Gastrocnemius medialis (tissue), 4 donors: ENCODE measurements at regions not wholly inside any gene's neighbourhood (a gene's known extent, or its start where the extent isn't known, plus 50 kb on each side); places are given as distances from the start of the nearest gene placed in this dataset.

Experiments
- CTCF ChIP-seq, 5 experiments: fragments of 450-650 bp in 3 of 5; fragments of 200-600 bp in 2 of 5; sonication (generic) in 2 of 5; IDR thresholded peaks in 4 of 5; conservative IDR thresholded peaks in 1 of 5; 1 replicate in 4 of 5; 2 replicates in 1 of 5; pipeline ENCODE4 v1.5.1; 2016 to 2019; ENCODE audit warnings: antibody characterized with exemption in 5 of 5, mild to moderate bottlenecking in 3 of 5, moderate library complexity in 3 of 5
- POLR2A ChIP-seq, 2 donors: fragments of 450-650 bp; IDR thresholded peaks; one replicate each; pipeline ENCODE4 v1.6.1; 2017; ENCODE audit warnings: antibody characterized with exemption in 2 of 2, mild to moderate bottlenecking in 2 of 2, moderate library complexity in 2 of 2

- no peak for TF ChIP-seq CTCF (IDR thresholded peaks at IDR 0.05 in 4 of 5, conservative IDR thresholded peaks at IDR 0.05 in 1 of 5)
- TF ChIP-seq POLR2A (IDR thresholded peaks at IDR 0.05), result no peak
Measured at GRCh38 chr19:31783592-31783991, 434.4 kb upstream of the TSHZ3 start.
